ENCODE measurements at regions not wholly inside any gene's neighbourhood (a gene's known extent, or its start where the extent isn't known, plus 50 kb on each side); places are given as distances from the start of the nearest gene placed in this dataset.
A peak's percentile ranks its signal among the peaks of the same experiment; 100 is the strongest.

- no peak for DNase-seq (ENCODE audit: low read depth)
These were observed 117.4 kb downstream of the AXIN2 start for GRCh38 chr17:65444049-65444448.

GRCh38 chr17:65442691-65443090 lies 118.8 kb downstream of the AXIN2 start:
- DNase-seq (ENCODE audit: low read depth), result no peak

- no peak for DNase-seq (ENCODE audit: low read depth)
These were observed 119.2 kb downstream of the AXIN2 start for GRCh38 chr17:65442250-65442649.

GRCh38 chr17:65441053-65441605 lies 120.3 kb downstream of the AXIN2 start:
- DNase-seq (ENCODE audit: low read depth), result no peak

- DNase-seq (ENCODE audit: low read depth), result peak; percentile 50
These were observed 122.6 kb downstream of the AXIN2 start for GRCh38 chr17:65438708-65439294.

- no peak for DNase-seq (ENCODE audit: low read depth)
These were observed 123.3 kb downstream of the AXIN2 start for GRCh38 chr17:65438173-65438572.

- DNase-seq (ENCODE audit: low read depth), result no peak
These were observed 124.6 kb downstream of the AXIN2 start for GRCh38 chr17:65436871-65437270.

- no peak for DNase-seq (ENCODE audit: low read depth)
These were observed 126.6 kb downstream of the AXIN2 start for GRCh38 chr17:65434878-65435277.

- no peak for DNase-seq (ENCODE audit: low read depth)
These were observed 127.2 kb downstream of the AXIN2 start for GRCh38 chr17:65434251-65434650.

GRCh38 chr17:65433592-65433991 lies 127.9 kb downstream of the AXIN2 start:
- no peak for DNase-seq (ENCODE audit: low read depth)

- no peak for DNase-seq (ENCODE audit: low read depth)
These were observed 128.3 kb downstream of the AXIN2 start for GRCh38 chr17:65433157-65433556.

- no peak for DNase-seq (ENCODE audit: low read depth)
These were observed 130.3 kb downstream of the AXIN2 start for GRCh38 chr17:65431116-65431515.

- DNase-seq (ENCODE audit: low read depth), result no peak
These were observed 131.1 kb downstream of the AXIN2 start for GRCh38 chr17:65430209-65430833.

GRCh38 chr17:65423346-65424140 lies 137.9 kb downstream of the AXIN2 start:
- no peak for DNase-seq (ENCODE audit: low read depth)

- no peak for DNase-seq (ENCODE audit: low read depth)
These were observed 142.8 kb downstream of the AXIN2 start for GRCh38 chr17:65418622-65419021.

GRCh38 chr17:65417406-65418221 lies 143.8 kb downstream of the AXIN2 start:
- DNase-seq (ENCODE audit: low read depth), result peak; percentile 11

GRCh38 chr17:65415991-65416390 lies 145.5 kb downstream of the AXIN2 start:
- DNase-seq (ENCODE audit: low read depth), result no peak

- no peak for DNase-seq (ENCODE audit: low read depth)
These were observed 148.1 kb downstream of the AXIN2 start for GRCh38 chr17:65413390-65413789.

- peak; percentile 44 for DNase-seq (ENCODE audit: low read depth)
These were observed 152.1 kb downstream of the AXIN2 start for GRCh38 chr17:65409381-65409780.

GRCh38 chr17:65408050-65408449 lies 153.4 kb downstream of the AXIN2 start:
- no peak for DNase-seq (ENCODE audit: low read depth)

GRCh38 chr17:65407017-65407416 lies 154.4 kb downstream of the AXIN2 start:
- DNase-seq (ENCODE audit: low read depth), result no peak

GRCh38 chr17:65406552-65406951 lies 154.9 kb downstream of the AXIN2 start:
- no peak for DNase-seq (ENCODE audit: low read depth)

All from ELR (cell line).